NCI-H510A (cell line): ENCODE measurements at regions not wholly inside any gene's neighbourhood (a gene's known extent, or its start where the extent isn't known, plus 50 kb on each side); places are given as distances from the start of the nearest gene placed in this dataset.
"Not testable (repeated sequence)": the region's sequence is repeated elsewhere in the genome, so short reads cannot be mapped to it uniquely, and the experiment has no call there.

Experiments used
- DNase-seq: peaks from one replicate; lab custom pipeline; 2025; lab: John Stamatoyannopoulos, UW

DNA sequence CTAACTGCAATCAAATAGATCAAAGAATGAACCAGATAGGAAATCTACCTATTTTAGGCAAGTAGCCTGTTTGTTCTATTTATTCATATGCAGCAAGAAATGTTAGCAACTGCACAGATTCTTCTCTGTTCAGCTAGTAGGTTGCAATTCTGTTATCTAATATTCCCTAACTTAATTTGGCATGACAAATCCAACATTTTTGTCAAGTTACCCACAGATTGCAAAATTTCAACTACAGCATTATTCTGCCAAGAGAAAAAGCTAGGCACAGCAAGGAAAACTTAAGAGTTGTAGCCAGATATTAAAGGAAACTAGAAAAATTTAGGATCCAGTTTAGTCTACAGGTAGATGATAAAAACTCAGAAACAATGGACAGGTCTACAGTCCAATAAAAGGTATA is 104.4 kb upstream of the SYNCRIP start:
- no peak for DNase-seq

DNA sequence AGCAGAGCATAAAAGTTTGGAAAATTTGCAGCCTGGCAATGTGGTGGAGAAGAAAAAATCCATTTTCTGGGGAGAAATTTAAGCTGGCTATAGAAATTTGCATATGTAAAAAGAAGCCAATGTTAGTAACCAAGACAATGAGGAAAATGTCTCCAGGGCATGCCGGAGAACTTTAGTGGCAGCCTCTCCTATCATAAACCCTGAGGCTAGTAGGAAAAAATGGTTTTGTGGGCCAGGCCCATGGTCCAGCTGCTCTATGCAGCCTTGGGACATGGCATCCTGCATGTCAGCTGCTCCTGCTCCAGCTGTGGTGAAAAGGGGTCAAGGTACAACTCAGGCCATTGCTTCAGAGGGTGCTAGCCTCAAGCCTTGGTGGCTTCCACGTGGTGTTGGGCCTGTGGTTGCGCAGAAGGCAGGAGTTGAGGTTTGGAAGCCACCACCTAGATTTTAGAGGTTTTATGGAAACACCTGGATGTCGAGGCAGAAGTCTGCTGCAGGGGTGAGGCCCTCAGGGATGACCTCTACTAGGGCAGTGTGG is 101.8 kb upstream of the SYNCRIP start:
- DNase-seq, result no peak

DNA sequence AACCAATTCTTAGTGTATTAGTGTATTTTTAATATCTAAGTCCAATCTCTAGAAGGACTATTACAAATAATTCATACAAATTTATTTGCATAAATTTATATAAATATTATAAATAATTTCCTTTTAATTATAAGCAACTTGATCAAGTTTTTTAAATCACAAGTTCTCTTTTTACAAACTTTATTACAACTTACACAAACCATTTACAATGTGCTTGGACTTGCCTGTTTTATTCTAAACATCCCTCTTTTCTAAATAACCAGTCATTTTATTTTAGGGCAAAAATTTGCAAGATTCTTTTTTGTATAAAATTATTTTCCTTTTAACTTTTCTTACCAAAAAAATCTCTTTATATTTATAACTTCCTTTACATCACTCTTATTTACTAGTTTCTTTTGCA is 83.5 kb upstream of the SYNCRIP start:
- no peak for DNase-seq

DNA sequence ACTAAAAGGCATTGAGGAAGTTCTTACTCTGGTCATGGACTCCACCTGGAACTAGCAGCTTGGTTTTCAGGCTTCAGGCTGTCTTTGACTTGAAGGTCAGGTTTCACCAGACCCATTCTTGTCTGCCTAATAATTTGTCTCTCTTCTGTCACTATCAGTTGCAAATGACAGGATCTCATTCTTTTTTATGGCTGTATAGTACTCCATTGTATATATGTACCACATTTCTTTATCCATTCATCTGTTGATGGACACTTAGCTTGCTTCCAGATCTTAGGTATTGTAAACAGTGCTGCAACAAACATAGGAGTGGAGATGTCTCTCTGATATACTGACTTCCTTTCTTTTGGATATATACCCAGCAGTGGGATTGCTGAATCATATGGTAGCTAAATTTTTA is 73.1 kb upstream of the SYNCRIP start:
- no peak for DNase-seq

DNA sequence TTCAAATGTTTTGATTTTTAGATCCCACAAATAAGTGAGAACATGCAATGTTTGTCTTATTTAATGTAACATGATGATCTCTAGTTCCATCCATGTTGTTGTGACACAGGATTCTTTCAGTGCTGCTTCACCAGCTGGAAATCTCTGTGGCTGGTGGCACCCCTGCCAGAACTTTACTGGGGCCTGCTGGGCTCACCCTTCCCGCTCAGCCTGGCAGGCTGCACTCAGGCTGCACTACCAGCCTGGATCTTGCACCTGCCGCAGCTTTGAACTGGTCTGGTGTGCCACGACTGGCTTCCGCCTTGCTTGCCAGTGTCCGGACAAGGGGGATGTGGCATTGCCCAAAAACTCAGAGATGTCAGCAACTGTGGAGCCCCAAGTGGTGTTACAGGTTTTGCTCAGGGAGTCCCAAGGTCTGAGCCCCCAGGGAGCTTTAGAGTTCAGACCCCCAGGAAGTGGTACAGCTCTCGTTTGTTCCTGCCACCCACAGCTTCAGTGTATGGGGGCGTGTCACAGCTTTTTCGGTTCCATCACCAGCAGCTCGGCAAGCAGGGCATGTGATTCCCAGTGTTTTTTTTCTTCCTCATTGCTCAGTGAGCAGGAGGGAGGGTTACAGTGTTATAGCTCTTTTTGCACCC is 72.3 kb upstream of the SYNCRIP start:
- DNase-seq, result no peak

DNA sequence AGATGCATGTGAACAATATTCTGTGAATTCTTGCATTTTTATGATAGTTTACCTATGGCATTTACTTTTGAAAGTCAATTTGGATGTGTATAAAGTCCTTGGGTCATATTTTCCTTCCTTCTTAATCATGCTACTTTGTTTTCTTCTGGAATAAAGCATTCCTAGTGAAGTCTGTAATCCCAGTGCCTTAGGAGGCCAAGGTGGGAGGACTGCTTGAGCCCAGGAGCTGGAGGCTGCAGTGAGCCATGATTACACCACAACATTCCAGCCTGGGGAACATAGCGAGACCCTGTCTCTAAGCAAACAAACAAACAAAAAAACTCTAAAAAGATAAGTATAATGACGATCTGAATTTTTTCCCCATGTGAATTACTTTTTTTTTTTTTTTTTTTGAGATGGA is 69.7 kb upstream of the SYNCRIP start:
- no peak for DNase-seq

DNA sequence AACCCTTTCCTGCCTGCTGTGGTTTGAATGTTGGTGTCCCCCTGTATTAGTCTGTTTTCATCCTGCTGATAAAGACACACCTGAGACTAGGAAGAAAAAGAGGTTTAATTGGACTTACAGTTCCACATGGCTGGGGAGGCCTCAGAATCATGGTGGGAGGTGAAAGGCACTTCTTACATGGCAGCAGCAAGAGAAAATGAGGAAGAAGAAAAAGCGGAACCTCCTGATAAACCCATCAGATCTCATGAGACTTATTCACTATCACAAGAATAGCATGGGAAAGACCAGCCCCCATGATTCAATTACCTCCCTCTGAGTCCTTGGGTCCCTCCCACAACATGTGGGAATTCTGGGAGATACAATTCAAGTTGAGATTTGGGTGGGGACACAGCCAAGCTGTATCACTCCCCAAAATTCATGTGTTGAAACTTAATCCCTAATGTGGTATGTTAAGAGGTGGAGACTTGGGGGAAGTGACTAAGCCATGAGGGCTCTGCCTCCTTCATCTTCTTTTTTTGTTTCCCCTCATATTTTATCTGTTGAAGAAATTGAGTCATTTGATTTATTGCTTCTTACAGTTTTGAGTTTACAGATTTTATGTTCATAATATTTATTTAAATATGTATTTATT is 64.9 kb upstream of the SYNCRIP start:
- not testable (repeated sequence) for DNase-seq

DNA sequence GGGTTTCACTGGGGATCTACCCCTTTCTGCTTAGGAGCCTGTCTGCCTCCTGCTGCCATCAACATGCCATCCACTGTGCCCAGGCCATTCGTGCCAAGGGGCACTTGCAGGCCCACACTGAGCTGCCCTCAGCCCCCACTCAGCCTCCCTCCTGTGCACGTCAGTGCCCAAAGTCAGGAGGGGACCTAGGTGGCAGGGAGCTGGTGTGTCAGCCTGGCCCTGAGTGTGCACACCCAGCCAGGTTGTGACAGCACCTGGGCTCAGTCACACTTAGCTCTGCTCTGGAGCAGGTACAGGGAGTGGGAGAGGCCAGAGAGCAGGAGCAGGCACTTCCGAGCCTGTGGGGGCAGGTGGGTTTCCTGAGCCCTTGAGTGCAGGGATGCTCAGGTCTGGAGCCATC is 63.6 kb upstream of the SYNCRIP start:
- no peak for DNase-seq

DNA sequence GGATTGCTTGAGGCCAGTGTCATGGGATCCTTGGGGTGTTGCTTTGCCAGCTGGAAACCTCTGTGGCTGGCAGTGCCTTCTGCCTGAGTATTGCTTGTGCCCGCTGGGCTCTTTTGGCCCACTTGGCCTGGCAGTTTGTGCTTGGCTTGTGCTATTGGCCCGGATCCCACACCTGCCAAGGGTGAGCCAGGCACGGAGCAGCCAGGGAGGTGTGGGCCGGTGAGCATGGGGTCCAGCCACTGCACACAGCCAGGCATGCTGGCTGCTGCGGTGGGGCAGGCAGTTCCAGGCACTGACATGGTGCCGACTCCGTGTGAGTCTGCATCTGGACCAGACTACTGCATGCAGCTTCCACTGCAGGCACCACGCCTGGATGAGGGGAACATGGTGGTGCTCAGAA is 62.5 kb upstream of the SYNCRIP start:
- no peak for DNase-seq

DNA sequence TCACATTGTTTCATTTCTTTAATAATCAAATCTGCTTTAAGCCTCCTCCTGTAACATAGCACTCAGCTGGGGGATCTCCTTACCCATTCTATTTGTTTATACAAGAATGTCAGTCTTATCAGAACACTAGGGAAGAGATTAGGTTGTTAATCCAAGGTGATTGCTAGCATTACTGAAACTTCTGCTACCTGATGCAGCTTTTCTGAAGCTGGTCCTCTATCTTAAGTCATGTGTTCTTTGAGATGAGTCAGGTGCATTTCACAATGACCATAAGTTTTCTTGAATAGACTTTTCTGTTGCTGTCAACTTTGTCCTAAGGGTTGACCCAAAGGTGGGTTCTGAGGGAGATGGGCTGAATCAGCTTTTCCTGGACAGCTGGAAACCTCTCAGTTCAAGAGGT is 60.7 kb upstream of the SYNCRIP start:
- DNase-seq, result no peak
